GM12872 (cell line): ENCODE measurements at regions not wholly inside any gene's neighbourhood (a gene's known extent, or its start where the extent isn't known, plus 50 kb on each side); places are given as distances from the start of the nearest gene placed in this dataset.

ENCODE experiments used
- TF ChIP-seq, protein P1 (sequence below): IDR thresholded peaks from 3 replicates; pipeline ENCODE4 v1.5.1; 2011; ENCODE audit warnings: low read depth, mild to moderate bottlenecking, low read length, moderate library complexity; ENCODE audit not compliant: insufficient read depth

DNA sequence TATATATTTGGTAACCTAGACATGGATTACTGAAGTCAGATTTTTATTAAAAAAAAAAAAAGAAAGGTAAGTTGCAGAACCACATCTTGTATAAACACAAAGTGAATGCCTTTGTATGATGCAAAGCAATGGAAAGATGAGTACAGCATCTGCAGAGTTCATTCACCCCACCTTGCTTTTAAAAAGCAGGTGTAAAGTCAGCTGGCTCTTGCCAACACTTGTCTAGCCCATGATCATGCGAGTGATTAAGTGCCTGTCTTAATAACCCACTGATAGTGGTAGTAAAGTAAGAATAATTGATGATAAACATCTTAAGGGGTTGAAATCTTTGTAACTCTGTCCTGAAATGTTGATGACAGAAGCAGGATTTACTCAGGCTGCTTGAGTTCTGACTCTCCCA is 710.4 kb downstream of the EFNB2 start:
- TF ChIP-seq, protein P1, sequence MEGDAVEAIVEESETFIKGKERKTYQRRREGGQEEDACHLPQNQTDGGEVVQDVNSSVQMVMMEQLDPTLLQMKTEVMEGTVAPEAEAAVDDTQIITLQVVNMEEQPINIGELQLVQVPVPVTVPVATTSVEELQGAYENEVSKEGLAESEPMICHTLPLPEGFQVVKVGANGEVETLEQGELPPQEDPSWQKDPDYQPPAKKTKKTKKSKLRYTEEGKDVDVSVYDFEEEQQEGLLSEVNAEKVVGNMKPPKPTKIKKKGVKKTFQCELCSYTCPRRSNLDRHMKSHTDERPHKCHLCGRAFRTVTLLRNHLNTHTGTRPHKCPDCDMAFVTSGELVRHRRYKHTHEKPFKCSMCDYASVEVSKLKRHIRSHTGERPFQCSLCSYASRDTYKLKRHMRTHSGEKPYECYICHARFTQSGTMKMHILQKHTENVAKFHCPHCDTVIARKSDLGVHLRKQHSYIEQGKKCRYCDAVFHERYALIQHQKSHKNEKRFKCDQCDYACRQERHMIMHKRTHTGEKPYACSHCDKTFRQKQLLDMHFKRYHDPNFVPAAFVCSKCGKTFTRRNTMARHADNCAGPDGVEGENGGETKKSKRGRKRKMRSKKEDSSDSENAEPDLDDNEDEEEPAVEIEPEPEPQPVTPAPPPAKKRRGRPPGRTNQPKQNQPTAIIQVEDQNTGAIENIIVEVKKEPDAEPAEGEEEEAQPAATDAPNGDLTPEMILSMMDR: no peak

DNA sequence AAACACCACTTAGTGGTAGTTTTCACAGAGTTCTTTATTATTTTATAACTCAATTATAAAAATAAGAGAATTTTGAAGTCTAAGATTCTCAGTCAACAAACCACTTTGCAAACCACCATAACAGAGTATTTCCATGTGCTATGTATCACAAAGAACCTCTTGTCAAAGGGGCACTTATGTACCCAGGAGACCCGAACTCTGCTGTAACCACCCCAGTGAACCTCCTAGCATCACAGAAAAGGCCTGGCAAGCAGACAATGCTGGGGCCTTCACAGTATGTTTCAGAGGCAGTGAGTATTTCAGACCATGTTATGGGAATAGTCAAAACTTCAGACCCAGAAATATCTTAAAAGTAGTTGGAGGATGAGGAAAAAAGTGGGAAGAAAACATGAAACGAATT is 714.1 kb downstream of the EFNB2 start:
- TF ChIP-seq, protein P1: no peak

DNA sequence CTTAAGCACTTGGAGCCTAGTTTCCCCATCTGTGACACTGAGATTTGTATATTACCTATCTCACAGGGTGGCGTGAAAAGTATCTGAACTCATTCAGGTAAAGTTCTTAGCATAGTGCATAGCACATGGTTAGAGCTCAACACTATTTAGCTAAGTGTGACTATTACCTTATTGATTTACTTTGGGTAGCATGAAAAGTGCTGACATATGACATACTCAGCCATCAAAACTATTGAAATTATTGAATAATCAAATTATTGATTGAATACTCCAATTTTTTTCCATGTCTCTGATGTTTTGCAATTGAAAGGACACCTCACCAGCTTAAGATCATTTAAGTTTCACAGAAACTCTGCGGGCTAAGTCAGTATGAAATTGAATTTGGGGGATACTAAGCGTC is 715.0 kb downstream of the EFNB2 start:
- TF ChIP-seq, protein P1: no peak

DNA sequence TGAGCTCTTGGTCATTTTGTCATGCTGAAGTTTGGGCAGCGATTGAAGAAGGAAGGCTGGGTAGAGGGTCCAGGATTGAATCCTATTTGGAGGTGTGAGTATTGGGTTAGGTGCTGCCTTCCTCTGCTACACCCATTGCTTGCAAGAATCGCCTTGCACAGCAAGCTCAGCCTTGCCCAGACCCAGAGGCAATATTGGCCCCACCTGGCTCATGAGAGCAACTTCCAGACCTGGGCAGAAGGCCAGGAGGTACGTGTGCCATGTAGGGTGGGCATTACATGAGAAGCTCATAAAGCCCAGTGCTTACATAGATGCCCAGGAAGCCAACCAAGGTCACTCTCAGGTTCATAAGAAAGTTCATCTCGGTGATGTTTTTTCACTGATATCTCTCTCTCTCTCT is 718.0 kb downstream of the EFNB2 start:
- TF ChIP-seq, protein P1: no peak

DNA sequence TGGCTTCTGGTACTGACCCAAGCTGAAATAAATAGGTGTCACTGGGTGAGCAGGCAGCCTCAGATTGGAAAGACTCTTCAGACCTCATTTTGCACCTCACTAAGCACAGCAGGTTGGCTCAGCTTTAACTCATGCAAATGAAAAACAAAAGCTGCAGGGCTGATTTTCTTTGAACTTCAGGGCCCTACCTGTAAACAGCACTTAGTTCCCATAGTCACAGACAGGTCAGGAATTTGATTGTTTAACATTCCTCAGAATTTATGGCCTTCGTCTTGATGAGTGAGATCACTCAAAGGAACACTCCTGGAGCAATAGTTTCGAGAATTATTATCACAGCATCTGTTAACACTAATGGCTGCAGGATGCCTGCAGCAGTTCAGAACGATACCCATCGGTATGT is 718.5 kb downstream of the EFNB2 start:
- TF ChIP-seq, protein P1: no peak

DNA sequence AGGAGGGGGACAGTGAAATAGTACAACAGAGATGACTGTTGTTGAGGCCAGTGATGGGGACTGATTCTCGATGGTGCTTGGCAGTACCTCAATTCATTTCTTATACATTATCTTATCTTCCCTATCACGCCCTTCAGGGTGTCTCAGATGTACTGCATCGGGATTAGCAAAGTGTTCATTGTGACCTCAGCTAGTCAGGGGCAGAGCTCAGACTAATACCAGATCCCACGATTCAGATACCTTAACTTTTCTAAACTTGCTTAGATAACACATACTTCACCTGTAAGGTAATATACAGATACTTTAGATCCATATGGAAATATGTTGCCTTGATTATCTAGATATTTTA is 720.6 kb downstream of the EFNB2 start:
- TF ChIP-seq, protein P1: no peak

DNA sequence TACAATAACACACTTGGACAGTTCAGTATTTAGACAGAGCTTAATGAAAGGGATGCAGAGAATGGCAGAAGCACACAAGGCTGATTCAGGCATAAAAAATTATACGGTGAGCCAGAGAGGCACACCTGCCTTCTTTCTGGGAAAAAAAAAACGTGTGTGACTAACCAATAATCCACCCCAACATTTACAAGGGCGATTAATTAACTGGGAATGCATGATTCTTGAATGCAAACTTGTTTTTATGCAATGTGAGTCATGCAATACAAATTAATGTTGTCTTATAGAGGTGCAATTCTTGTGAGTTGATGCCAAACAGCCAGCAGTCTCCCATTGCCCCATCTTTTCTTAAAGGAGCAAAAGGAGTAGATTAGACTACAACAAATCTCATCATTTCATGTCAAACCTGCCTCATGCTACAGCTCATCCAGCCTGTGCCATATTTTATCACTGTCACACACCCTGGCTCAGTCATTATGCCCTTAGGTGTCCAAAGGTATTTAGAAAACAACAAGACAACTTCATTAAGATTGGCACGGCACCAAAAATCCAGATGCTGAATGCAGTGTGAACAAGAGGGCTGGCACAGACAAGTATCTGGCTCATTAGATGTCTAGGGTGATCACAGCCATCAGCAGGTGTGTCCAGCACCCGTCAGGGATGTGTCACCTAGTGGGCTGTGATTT is 721.1 kb downstream of the EFNB2 start:
- TF ChIP-seq, protein P1: no peak
